PFSK-1 (cell line): ENCODE measurements at regions not wholly inside any gene's neighbourhood (a gene's known extent, or its start where the extent isn't known, plus 50 kb on each side); places are given as distances from the start of the nearest gene placed in this dataset.
A peak's percentile ranks its signal among the peaks of the same experiment; 100 is the strongest.

Experiments
- FOXP2 ChIP-seq: optimal IDR thresholded peaks from 2 replicates; pipeline ENCODE3; 2011; ENCODE audit warnings: borderline replicate concordance, control low read depth, inconsistent platforms; ENCODE audit not compliant: insufficient read depth; ENCODE audit errors: extremely low read length, extremely low read depth
- POLR2AphosphoS5 ChIP-seq: IDR thresholded peaks from 2 replicates; pipeline ENCODE4 v1.6.1; 2012; ENCODE audit warnings: low read depth, mild to moderate bottlenecking, control low read depth, low read length, moderate library complexity
- REST ChIP-seq, 2 experiments: IDR thresholded peaks; 2 replicates each; pipeline versions ENCODE4 v1.6.1 to v1.8.0; 2011 to 2012; ENCODE audit warnings: low read depth in 2 of 2, low read length in 2 of 2, control low read depth in 1 of 2, inconsistent platforms in 1 of 2, mild to moderate bottlenecking in 1 of 2, moderate library complexity in 1 of 2; ENCODE audit not compliant: insufficient read depth in 1 of 2
- SIN3A ChIP-seq: IDR thresholded peaks from 2 replicates; pipeline ENCODE4 v1.6.1; 2012; ENCODE audit warnings: mild to moderate bottlenecking, low read length, moderate library complexity, borderline replicate concordance; ENCODE audit not compliant: insufficient read depth
- TAF1 ChIP-seq: IDR thresholded peaks from 2 replicates; pipeline ENCODE4 v1.6.1; 2012; ENCODE audit warnings: low read length, control low read depth, borderline replicate concordance; ENCODE audit not compliant: insufficient read depth

GRCh38 chr6:82741325-82741995 is 324.2 kb downstream of the UBE3D start:
- TF ChIP-seq POLR2AphosphoS5: no peak
- no peak for TF ChIP-seq TAF1
- no peak for TF ChIP-seq REST (IDR thresholded peaks at IDR 0.05; ENCODE audit: insufficient read depth in 1 of 2, low read depth in 2 of 2, low read length in 2 of 2)
- no peak for TF ChIP-seq SIN3A

GRCh38 chr6:82741996-82742385 is 323.6 kb downstream of the UBE3D start:
- no peak for TF ChIP-seq POLR2AphosphoS5
- no peak for TF ChIP-seq FOXP2
- TF ChIP-seq SIN3A: peak; percentile 8; the same call in 1 of the 2 replicates

GRCh38 chr6:82744286-82745015 is 321.2 kb downstream of the UBE3D start:
- TF ChIP-seq TAF1 (no peak), FOXP2 (no peak), SIN3A (no peak), REST (IDR thresholded peaks at IDR 0.05; ENCODE audit: insufficient read depth in 1 of 2, low read depth in 2 of 2, low read length in 2 of 2) (no peak), POLR2AphosphoS5 (no peak)

- TF ChIP-seq TAF1: no peak
- TF ChIP-seq POLR2AphosphoS5: no peak
- no peak for TF ChIP-seq FOXP2
- TF ChIP-seq REST (IDR thresholded peaks at IDR 0.05; ENCODE audit: insufficient read depth in 1 of 2, low read depth in 2 of 2, low read length in 2 of 2): no peak
- TF ChIP-seq SIN3A: no peak
Measured at GRCh38 chr6:82750556-82750955, 315.1 kb downstream of the UBE3D start.

GRCh38 chr6:82751718-82752117 is 313.9 kb downstream of the UBE3D start:
- TF ChIP-seq SIN3A: no peak
- TF ChIP-seq TAF1: no peak
- no peak for TF ChIP-seq REST (IDR thresholded peaks at IDR 0.05; ENCODE audit: insufficient read depth in 1 of 2, low read depth in 2 of 2, low read length in 2 of 2)
- no peak for TF ChIP-seq FOXP2
- no peak for TF ChIP-seq POLR2AphosphoS5
